ENCODE measurements at regions not wholly inside any gene's neighbourhood (a gene's known extent, or its start where the extent isn't known, plus 50 kb on each side); places are given as distances from the start of the nearest gene placed in this dataset.

DNA sequence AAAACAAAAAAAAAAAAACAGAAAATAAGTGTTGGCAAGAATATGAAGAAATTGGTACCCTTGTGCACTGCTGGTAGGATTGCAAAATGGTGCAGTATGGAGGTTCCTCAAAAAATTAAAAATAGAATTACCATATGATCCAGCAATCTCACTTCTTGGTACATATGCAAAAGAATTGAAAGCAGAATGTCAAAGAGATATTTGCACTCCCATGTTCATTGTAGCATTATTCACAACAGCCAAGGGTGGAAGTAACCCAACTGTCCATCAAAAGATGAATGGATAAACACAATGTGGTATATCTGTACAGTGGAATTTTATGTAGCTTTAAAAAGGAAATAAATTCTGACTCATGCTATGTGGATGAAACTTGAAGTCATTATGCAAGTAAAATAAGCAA is 72.8 kb upstream of the POU3F3 start:
- H3K4me3 ChIP-seq: no peak overlapping the region
- FAIRE-seq (no peak), DNase-seq (ENCODE audit: low read depth in 1 of 2, low spot score in 1 of 2) (no peak), ATAC-seq (no peak)
- H3K9me3 ChIP-seq: no peaks in the 10 kb centered on the region
- ChIA-PET POLR2A (no interaction called here), CTCF (no interaction called here)
- no peak overlapping the region for H3K4me2 ChIP-seq
- TF ChIP-seq RARB (CRISPR knock-in tag; IDR thresholded peaks at IDR 0.05) (no peak), HOXB5 (CRISPR knock-in tag; IDR thresholded peaks at IDR 0.05) (no peak), FOSL2 (IDR thresholded peaks at IDR 0.05) (no peak), FOSL2 (CRISPR knock-in tag; IDR thresholded peaks at IDR 0.05) (no peak), JUNB (IDR thresholded peaks at IDR 0.05) (no peak), NFE2L2 (conservative IDR thresholded peaks at IDR 0.05; ENCODE audit: low read length) (no peak), KDM1A (IDR thresholded peaks at IDR 0.05; ENCODE audit: low read depth) (no peak), RAD21 (conservative IDR thresholded peaks at IDR 0.05 in 1 of 2, IDR thresholded peaks at IDR 0.05 in 1 of 2) (no peak), JUN (IDR thresholded peaks at IDR 0.05) (no peak), PHF8 (IDR thresholded peaks at IDR 0.05; ENCODE audit: borderline replicate concordance, low read depth) (no peak), CBX2 (IDR thresholded peaks at IDR 0.05; ENCODE audit: borderline replicate concordance, low read depth) (no peak), MYC (IDR thresholded peaks at IDR 0.05; ENCODE audit: borderline replicate concordance, low read length) (no peak), EHMT2 (IDR thresholded peaks at IDR 0.05; ENCODE audit: low read depth) (no peak), TFCP2L1 (CRISPR knock-in tag; IDR thresholded peaks at IDR 0.05) (no peak), CHD2 (IDR thresholded peaks at IDR 0.05; ENCODE audit: low read length, partially characterized antibody) (no peak), SMC3 (IDR thresholded peaks at IDR 0.05) (no peak)
- TF ChIP-seq, protein P1, sequence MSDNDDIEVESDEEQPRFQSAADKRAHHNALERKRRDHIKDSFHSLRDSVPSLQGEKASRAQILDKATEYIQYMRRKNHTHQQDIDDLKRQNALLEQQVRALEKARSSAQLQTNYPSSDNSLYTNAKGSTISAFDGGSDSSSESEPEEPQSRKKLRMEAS (IDR thresholded peaks at IDR 0.05): no peak
- no peak overlapping the region for H3K27ac ChIP-seq
- H3K4me1 ChIP-seq: no peaks in the 10 kb centered on the region

GRCh38 chr2:104784264-104784663 is 69.7 kb upstream of the POU3F3 start:
- DNase-seq (ENCODE audit: low read depth in 1 of 2, low spot score in 1 of 2) (no peak), ATAC-seq (no peak), FAIRE-seq (no peak)
- no peak for TF ChIP-seq RCOR1 (IDR thresholded peaks at IDR 0.05; ENCODE audit: low read depth, low read length)
- no peak for TF ChIP-seq KDM5A (IDR thresholded peaks at IDR 0.05)
- TF ChIP-seq HOXB13 (CRISPR knock-in tag; IDR thresholded peaks at IDR 0.05; ENCODE audit: low read depth): no peak
- no peak for TF ChIP-seq CEBPB (IDR thresholded peaks at IDR 0.05)
- no peak for TF ChIP-seq RARB (CRISPR knock-in tag; IDR thresholded peaks at IDR 0.05)
- no peak for TF ChIP-seq CBX8 (IDR thresholded peaks at IDR 0.05)
- TF ChIP-seq PHF8 (IDR thresholded peaks at IDR 0.05; ENCODE audit: borderline replicate concordance, low read depth): no peak
- TF ChIP-seq NPAS2 (CRISPR knock-in tag; IDR thresholded peaks at IDR 0.05; ENCODE audit: borderline replicate concordance): no peak
- no peak for TF ChIP-seq POLR2A (IDR thresholded peaks at IDR 0.05; ENCODE audit: low read length)
- TF ChIP-seq CHD4 (IDR thresholded peaks at IDR 0.05; ENCODE audit: borderline replicate concordance): no peak
- TF ChIP-seq FOSL2 (IDR thresholded peaks at IDR 0.05): no peak
- TF ChIP-seq FOSL2 (CRISPR knock-in tag; IDR thresholded peaks at IDR 0.05): no peak
- TF ChIP-seq CHD2 (IDR thresholded peaks at IDR 0.05; ENCODE audit: low read length, partially characterized antibody): no peak
- TF ChIP-seq, protein P2, sequence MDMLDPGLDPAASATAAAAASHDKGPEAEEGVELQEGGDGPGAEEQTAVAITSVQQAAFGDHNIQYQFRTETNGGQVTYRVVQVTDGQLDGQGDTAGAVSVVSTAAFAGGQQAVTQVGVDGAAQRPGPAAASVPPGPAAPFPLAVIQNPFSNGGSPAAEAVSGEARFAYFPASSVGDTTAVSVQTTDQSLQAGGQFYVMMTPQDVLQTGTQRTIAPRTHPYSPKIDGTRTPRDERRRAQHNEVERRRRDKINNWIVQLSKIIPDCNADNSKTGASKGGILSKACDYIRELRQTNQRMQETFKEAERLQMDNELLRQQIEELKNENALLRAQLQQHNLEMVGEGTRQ (IDR thresholded peaks at IDR 0.05): no peak
- no peak for TF ChIP-seq GATA3 (IDR thresholded peaks at IDR 0.05; ENCODE audit: borderline replicate concordance)
- TF ChIP-seq ZC3H11A (IDR thresholded peaks at IDR 0.05): no peak
- TF ChIP-seq BHLHE40 (IDR thresholded peaks at IDR 0.05; ENCODE audit: low read depth, low read length): no peak
- no peak for TF ChIP-seq TP53 (CRISPR knock-in tag; IDR thresholded peaks at IDR 0.05)
- TF ChIP-seq MYC (IDR thresholded peaks at IDR 0.05; ENCODE audit: borderline replicate concordance, low read length): no peak
- H3K4me1 ChIP-seq: no peaks in the 10 kb centered on the region
- CTCF ChIA-PET: no interaction called here
- H3K4me2 ChIP-seq: no peak overlapping the region
- no peak overlapping the region for H3K4me3 ChIP-seq
- POLR2A ChIA-PET: no interaction called here
- H3K9me3 ChIP-seq: no peaks in the 10 kb centered on the region
- no peak overlapping the region for H3K27ac ChIP-seq
- WGBS (ENCODE audit: missing lambda C conversion rate): 46% methylated on average over 3 of the region's 3 CpGs
